Stimulated activated CD4-positive, alpha-beta T cell treated with anti-CD3 and anti-CD28 coated beads, Interleukin-1b, Interleukin-23, amount 100 ng/mL, for 4 hours (primary cell): ENCODE measurements at regions not wholly inside any gene's neighbourhood (a gene's known extent, or its start where the extent isn't known, plus 50 kb on each side); places are given as distances from the start of the nearest gene placed in this dataset.
"Not testable (repeated sequence)": the region's sequence is repeated elsewhere in the genome, so short reads cannot be mapped to it uniquely, and the experiment has no call there.

Experiments used
- DNase-seq, 2 donors: peaks; one replicate each; pipeline ENCODE4 v3.0.0-alpha.2; 2020; ENCODE audit warnings: low read depth in 2 of 2

GRCh38 chr2:36235882-36236281 lies 119.7 kb upstream of the CRIM1 start:
- no peak for DNase-seq

- no peak for DNase-seq
Observed at GRCh38 chr2:36235426-36235825, 120.2 kb upstream of the CRIM1 start.

- DNase-seq: no peak
Observed at GRCh38 chr2:36223259-36223658, 132.3 kb upstream of the CRIM1 start.

GRCh38 chr2:36222485-36222884 lies 133.1 kb upstream of the CRIM1 start:
- no peak for DNase-seq

GRCh38 chr2:36214691-36215090 lies 140.9 kb upstream of the CRIM1 start:
- no peak for DNase-seq

GRCh38 chr2:36203366-36203765 lies 152.2 kb upstream of the CRIM1 start:
- no peak for DNase-seq

- DNase-seq: no peak
Observed at GRCh38 chr2:36197181-36197971, 158.2 kb upstream of the CRIM1 start.

GRCh38 chr2:36193680-36194079 lies 161.9 kb upstream of the CRIM1 start:
- DNase-seq: no peak

GRCh38 chr2:36192983-36193382 lies 162.6 kb upstream of the CRIM1 start:
- DNase-seq: no peak

GRCh38 chr2:36190097-36190496 lies 165.5 kb upstream of the CRIM1 start:
- no peak for DNase-seq

- DNase-seq: no peak
Observed at GRCh38 chr2:36185624-36186023, 170.0 kb upstream of the CRIM1 start.

GRCh38 chr2:36184848-36185247 lies 170.7 kb upstream of the CRIM1 start:
- no peak for DNase-seq

- not testable (repeated sequence) for DNase-seq
Observed at GRCh38 chr2:36180789-36181482, 174.6 kb upstream of the CRIM1 start.

- DNase-seq: not testable (repeated sequence)
Observed at GRCh38 chr2:36180293-36180692, 175.3 kb upstream of the CRIM1 start.

GRCh38 chr2:36179668-36180269 lies 175.8 kb upstream of the CRIM1 start:
- not testable (repeated sequence) for DNase-seq

- no peak for DNase-seq
Observed at GRCh38 chr2:36178384-36178783, 177.2 kb upstream of the CRIM1 start.

GRCh38 chr2:36177282-36177681 lies 178.3 kb upstream of the CRIM1 start:
- no peak for DNase-seq

- DNase-seq: no peak
Observed at GRCh38 chr2:36174920-36175319, 180.7 kb upstream of the CRIM1 start.

- no peak for DNase-seq
Observed at GRCh38 chr2:36173760-36174404, 181.7 kb upstream of the CRIM1 start.

- no peak for DNase-seq
Observed at GRCh38 chr2:36172824-36173223, 182.8 kb upstream of the CRIM1 start.

GRCh38 chr2:36170805-36171204 lies 184.8 kb upstream of the CRIM1 start:
- DNase-seq: no peak

GRCh38 chr2:36169843-36170242 lies 185.7 kb upstream of the CRIM1 start:
- DNase-seq: no peak
